ENCODE measurements at regions not wholly inside any gene's neighbourhood (a gene's known extent, or its start where the extent isn't known, plus 50 kb on each side); places are given as distances from the start of the nearest gene placed in this dataset.

DNA sequence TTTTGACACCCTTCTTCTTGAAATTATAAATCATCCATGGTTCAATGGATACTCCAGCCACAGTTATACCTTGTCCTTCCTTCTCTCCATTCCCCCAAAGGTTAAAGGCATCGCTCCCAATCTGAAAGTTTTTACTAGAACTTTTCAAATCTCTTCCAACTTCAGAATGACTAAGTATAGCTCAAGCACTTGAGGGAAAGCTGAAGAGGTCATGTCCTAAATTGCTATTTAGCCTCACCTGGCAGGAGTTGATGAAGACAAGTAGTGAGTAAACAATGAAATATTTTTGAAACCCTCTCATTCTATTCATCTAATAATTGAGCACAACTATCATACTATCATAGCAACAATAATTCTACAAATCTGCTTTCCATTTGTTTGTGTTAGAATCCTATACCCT, 167.8 kb downstream of the HNMT start:
- TF ChIP-seq TAF1 (IDR thresholded peaks at IDR 0.05; ENCODE audit: borderline replicate concordance, low read depth, low read length), result no peak
- TF ChIP-seq POLR2AphosphoS5 (IDR thresholded peaks at IDR 0.05; ENCODE audit: low read depth, low read length), result no peak
- no peak for TF ChIP-seq POLR2A (IDR thresholded peaks at IDR 0.05; ENCODE audit: low read depth, low read length)
- no peak for DNase-seq (ENCODE audit: insufficient read length)
- no peak for FAIRE-seq

GRCh38 chr2:138137949-138138348, 173.7 kb downstream of the HNMT start:
- FAIRE-seq (no peak), DNase-seq (ENCODE audit: insufficient read length) (no peak)
- no peak for TF ChIP-seq POLR2AphosphoS5 (IDR thresholded peaks at IDR 0.05; ENCODE audit: low read depth, low read length)
- no peak for TF ChIP-seq POLR2A (IDR thresholded peaks at IDR 0.05; ENCODE audit: low read depth, low read length)
- TF ChIP-seq TAF1 (IDR thresholded peaks at IDR 0.05; ENCODE audit: borderline replicate concordance, low read depth, low read length), result no peak

GRCh38 chr2:138147796-138148195, 183.5 kb downstream of the HNMT start:
- DNase-seq (ENCODE audit: insufficient read length), result no peak
- TF ChIP-seq TAF1 (IDR thresholded peaks at IDR 0.05; ENCODE audit: borderline replicate concordance, low read depth, low read length) (no peak), POLR2AphosphoS5 (IDR thresholded peaks at IDR 0.05; ENCODE audit: low read depth, low read length) (no peak), POLR2A (IDR thresholded peaks at IDR 0.05; ENCODE audit: low read depth, low read length) (no peak)
- FAIRE-seq, result no peak

- FAIRE-seq (no peak), DNase-seq (ENCODE audit: insufficient read length) (no peak)
- TF ChIP-seq TAF1 (IDR thresholded peaks at IDR 0.05; ENCODE audit: borderline replicate concordance, low read depth, low read length) (no peak), POLR2A (IDR thresholded peaks at IDR 0.05; ENCODE audit: low read depth, low read length) (no peak), POLR2AphosphoS5 (IDR thresholded peaks at IDR 0.05; ENCODE audit: low read depth, low read length) (no peak)
These were observed 191.0 kb downstream of the HNMT start for GRCh38 chr2:138155304-138155703.

- TF ChIP-seq POLR2A (IDR thresholded peaks at IDR 0.05; ENCODE audit: low read depth, low read length) (no peak), POLR2AphosphoS5 (IDR thresholded peaks at IDR 0.05; ENCODE audit: low read depth, low read length) (no peak), TAF1 (IDR thresholded peaks at IDR 0.05; ENCODE audit: borderline replicate concordance, low read depth, low read length) (no peak)
- FAIRE-seq, result no peak
- DNase-seq (ENCODE audit: insufficient read length), result no peak
These were observed 193.1 kb downstream of the HNMT start for GRCh38 chr2:138157372-138157771.

DNA sequence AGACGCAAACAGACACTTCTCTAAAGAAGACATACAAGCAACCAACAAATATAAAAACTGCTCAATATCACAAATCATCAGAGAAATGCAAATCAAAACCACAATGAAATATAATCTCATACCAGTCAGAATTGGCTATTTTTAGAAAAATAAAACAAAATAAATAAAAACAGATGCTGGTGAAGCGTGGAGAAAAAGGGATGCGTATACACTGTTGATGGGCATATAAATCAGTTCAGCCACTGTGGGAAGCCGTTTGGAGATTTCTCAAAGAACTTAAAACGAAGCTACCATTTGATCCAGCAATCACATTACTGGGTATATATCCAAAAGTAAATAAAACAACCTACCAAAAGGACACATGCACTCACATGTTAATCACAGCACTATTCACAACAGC, 206.2 kb downstream of the HNMT start:
- DNase-seq (ENCODE audit: insufficient read length) (no peak), FAIRE-seq (no peak)
- no peak for TF ChIP-seq TAF1 (IDR thresholded peaks at IDR 0.05; ENCODE audit: borderline replicate concordance, low read depth, low read length)
- no peak for TF ChIP-seq POLR2AphosphoS5 (IDR thresholded peaks at IDR 0.05; ENCODE audit: low read depth, low read length)
- no peak for TF ChIP-seq POLR2A (IDR thresholded peaks at IDR 0.05; ENCODE audit: low read depth, low read length)

DNA sequence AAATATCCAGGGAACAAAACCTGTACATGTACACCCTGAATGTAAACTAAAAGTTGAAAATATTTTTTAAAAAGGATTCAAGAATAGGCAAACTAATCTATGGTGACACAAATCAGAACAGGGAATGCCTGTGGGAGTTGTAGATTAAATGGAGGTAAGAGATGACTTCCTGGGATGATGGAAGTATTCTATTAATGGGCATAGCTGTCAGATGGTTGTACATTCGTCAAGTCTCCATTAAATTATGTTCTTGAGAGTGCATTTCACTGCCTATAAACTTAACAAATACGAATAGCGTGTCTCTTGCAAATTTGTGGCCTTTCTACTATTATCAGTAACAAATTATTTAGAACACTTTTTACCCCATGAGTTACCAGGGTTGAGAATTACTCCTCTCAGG, 207.0 kb downstream of the HNMT start:
- FAIRE-seq (no peak), DNase-seq (ENCODE audit: insufficient read length) (no peak)
- no peak for TF ChIP-seq TAF1 (IDR thresholded peaks at IDR 0.05; ENCODE audit: borderline replicate concordance, low read depth, low read length)
- TF ChIP-seq POLR2A (IDR thresholded peaks at IDR 0.05; ENCODE audit: low read depth, low read length), result no peak
- TF ChIP-seq POLR2AphosphoS5 (IDR thresholded peaks at IDR 0.05; ENCODE audit: low read depth, low read length), result no peak

GRCh38 chr2:138175066-138175465, 210.8 kb downstream of the HNMT start:
- no peak for TF ChIP-seq TAF1 (IDR thresholded peaks at IDR 0.05; ENCODE audit: borderline replicate concordance, low read depth, low read length)
- no peak for TF ChIP-seq POLR2AphosphoS5 (IDR thresholded peaks at IDR 0.05; ENCODE audit: low read depth, low read length)
- TF ChIP-seq POLR2A (IDR thresholded peaks at IDR 0.05; ENCODE audit: low read depth, low read length), result no peak
- no peak for FAIRE-seq
- DNase-seq (ENCODE audit: insufficient read length), result no peak

- FAIRE-seq (no peak), DNase-seq (ENCODE audit: insufficient read length) (no peak)
- TF ChIP-seq POLR2AphosphoS5 (IDR thresholded peaks at IDR 0.05; ENCODE audit: low read depth, low read length) (no peak), TAF1 (IDR thresholded peaks at IDR 0.05; ENCODE audit: borderline replicate concordance, low read depth, low read length) (no peak), POLR2A (IDR thresholded peaks at IDR 0.05; ENCODE audit: low read depth, low read length) (no peak)
These were observed 212.7 kb downstream of the HNMT start for GRCh38 chr2:138176862-138177439.

DNA sequence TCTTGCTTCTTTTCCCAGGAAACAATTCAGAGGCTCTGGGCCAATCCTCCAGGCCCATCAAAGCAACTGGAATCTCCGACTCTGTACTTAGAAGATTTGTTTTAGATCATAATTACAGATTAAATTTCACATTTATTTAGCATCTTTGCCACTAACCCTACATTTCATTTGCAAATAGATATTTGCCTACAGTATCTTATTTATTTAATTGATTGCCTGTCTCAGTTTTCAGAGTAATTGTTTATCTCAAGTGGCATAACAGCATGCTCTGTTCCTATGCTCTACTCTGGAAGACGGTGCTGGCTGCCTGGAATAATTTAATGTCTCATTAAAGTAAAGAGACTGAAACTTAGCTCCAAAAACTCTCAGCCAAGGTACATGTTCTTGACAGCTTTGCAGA, 213.4 kb downstream of the HNMT start:
- no peak for TF ChIP-seq POLR2AphosphoS5 (IDR thresholded peaks at IDR 0.05; ENCODE audit: low read depth, low read length)
- no peak for TF ChIP-seq POLR2A (IDR thresholded peaks at IDR 0.05; ENCODE audit: low read depth, low read length)
- TF ChIP-seq TAF1 (IDR thresholded peaks at IDR 0.05; ENCODE audit: borderline replicate concordance, low read depth, low read length), result no peak
- FAIRE-seq (no peak), DNase-seq (ENCODE audit: insufficient read length) (no peak)

DNA sequence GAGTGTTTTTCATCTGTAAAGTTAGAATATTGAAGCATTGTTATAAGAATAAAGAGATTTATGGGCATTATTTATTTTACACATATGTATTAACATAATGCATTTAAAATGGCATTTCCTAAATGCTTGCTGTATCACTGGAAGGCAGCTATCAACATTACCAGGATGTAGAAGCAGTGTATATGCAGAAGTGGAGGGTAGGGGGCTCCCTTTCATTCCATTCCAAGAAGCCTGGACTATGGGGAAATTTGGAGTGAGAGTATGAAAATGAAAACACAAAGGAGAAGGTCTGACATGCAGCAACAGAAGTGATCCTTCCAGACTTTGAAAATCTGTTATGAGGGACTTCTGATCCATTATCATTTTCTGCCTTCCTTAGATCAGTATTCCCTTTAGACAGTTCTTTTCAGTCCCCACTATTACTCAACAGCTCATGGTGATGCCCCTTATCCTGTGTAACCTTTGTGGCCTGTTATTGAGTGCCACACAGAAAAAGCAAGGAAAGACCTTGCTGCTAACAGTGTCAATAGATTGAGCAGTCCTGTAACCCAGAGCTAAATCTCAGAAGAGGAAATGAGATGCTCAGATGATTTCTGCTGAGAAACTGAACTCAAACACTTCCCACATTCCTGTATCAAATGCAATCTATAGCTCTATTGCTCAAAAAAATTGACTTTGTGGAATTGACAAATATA, 216.6 kb downstream of the HNMT start:
- no peak for FAIRE-seq
- TF ChIP-seq POLR2A (IDR thresholded peaks at IDR 0.05; ENCODE audit: low read depth, low read length), result no peak
- TF ChIP-seq TAF1 (IDR thresholded peaks at IDR 0.05; ENCODE audit: borderline replicate concordance, low read depth, low read length), result no peak
- no peak for TF ChIP-seq POLR2AphosphoS5 (IDR thresholded peaks at IDR 0.05; ENCODE audit: low read depth, low read length)
- no peak for DNase-seq (ENCODE audit: insufficient read length)

GRCh38 chr2:138182250-138182936, 218.1 kb downstream of the HNMT start:
- DNase-seq (ENCODE audit: insufficient read length) (no peak), FAIRE-seq (no peak)
- TF ChIP-seq POLR2A (IDR thresholded peaks at IDR 0.05; ENCODE audit: low read depth, low read length), result no peak
- no peak for TF ChIP-seq TAF1 (IDR thresholded peaks at IDR 0.05; ENCODE audit: borderline replicate concordance, low read depth, low read length)
- TF ChIP-seq POLR2AphosphoS5 (IDR thresholded peaks at IDR 0.05; ENCODE audit: low read depth, low read length), result no peak

Data from GM12892 (cell line).